Natural killer cell treated with Interleukin-12 subunit alpha and Interleukin-12 subunit beta and Interleukin-15 and Interleukin-18, amount 100 ng/mL, for 72 hours (primary cell): ENCODE measurements at regions not wholly inside any gene's neighbourhood (a gene's known extent, or its start where the extent isn't known, plus 50 kb on each side); places are given as distances from the start of the nearest gene placed in this dataset.

Experiments used
- ATAC-seq, 2 donors: fragments of 150-1000 bp; cut with Tn5 transposase in 1 of 2; sonication (Bioruptor Pico), chemical (Tn5 transposase) in 1 of 2; 2 replicates each; pipeline ENCODE4 v1.10.0; 2021
- DNase-seq: peaks from one replicate; pipeline ENCODE4 v3.0.0; 2022; ENCODE audit warnings: low spot score
- H3K27ac Mint-ChIP-seq, 2 donors: 1 replicate in 1 of 2; 2 replicates in 1 of 2; pipeline ENCODE4 v1.8.0; 2022; ENCODE audit warnings: mixed read lengths in 2 of 2, mild to moderate bottlenecking in 1 of 2, moderate library complexity in 1 of 2
- H3K27me3 Mint-ChIP-seq, 2 donors: 1 replicate in 1 of 2; 2 replicates in 1 of 2; pipeline ENCODE4 v1.8.0; 2022; ENCODE audit warnings: mixed read lengths in 2 of 2
- H3K36me3 Mint-ChIP-seq: one replicate; pipeline ENCODE4 v1.8.0; 2022; ENCODE audit warnings: mixed read lengths
- H3K4me1 Mint-ChIP-seq, 2 donors: 1 replicate in 1 of 2; 2 replicates in 1 of 2; pipeline ENCODE4 v1.8.0; 2022; ENCODE audit warnings: low read depth in 2 of 2, mixed read lengths in 2 of 2, mild to moderate bottlenecking in 1 of 2
- H3K4me3 Mint-ChIP-seq: one replicate; pipeline ENCODE4 v1.8.0; 2022; ENCODE audit warnings: mixed read lengths
- H3K9me3 Mint-ChIP-seq: 2 replicates; pipeline ENCODE4 v1.8.0; 2022; ENCODE audit warnings: mixed read lengths

DNA sequence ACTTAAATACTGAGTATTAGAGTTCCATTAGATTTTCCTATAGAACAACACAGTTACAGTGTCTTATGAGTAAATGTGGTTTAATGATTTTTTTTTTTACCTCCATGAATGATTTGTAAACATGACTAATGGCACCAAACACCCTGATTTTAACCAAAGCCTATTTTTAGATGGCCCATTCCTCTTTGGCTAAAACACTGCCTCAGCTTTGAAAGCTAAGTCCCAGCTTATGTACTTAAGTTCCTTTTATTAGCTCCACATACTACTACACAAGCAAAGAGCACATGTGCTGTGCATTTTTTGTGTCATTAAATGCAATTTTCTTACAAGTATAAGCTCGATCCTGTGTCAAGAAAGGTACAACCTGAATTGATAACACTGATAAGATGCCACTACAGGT lies 575.6 kb upstream of the PITX2 start:
- DNase-seq (no peak), ATAC-seq (no peak)
- Mint-ChIP-seq H3K9me3 (peaks cover 12% of the 10 kb centered on the region), H3K36me3 (peaks cover 5% of the 10 kb centered on the region), H3K27ac (no peak overlapping the region), H3K4me3 (no peak overlapping the region), H3K27me3 (no peaks in the 10 kb centered on the region), H3K4me1 (no peaks in the 10 kb centered on the region)

DNA sequence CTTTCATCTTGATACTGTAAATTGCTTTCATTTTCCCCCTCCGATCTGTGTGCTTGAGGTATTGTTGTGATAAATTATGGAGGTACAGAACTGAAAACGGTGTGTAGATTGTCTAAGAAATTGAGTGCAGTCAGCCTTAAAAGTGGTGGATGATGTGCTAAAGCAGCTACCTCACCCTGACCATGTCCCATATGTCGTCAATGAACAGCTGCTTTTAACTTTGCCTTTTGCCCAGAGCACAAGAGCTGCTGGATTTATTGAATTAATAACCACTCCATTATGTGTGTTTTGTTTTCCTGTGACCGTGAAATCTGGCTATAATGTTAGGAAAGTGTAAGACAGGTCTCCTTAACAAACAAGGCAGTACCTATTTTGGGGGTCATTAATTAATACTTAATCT lies 581.9 kb upstream of the PITX2 start:
- no peaks in the 10 kb centered on the region for H3K27me3 Mint-ChIP-seq
- no peaks in the 10 kb centered on the region for H3K4me1 Mint-ChIP-seq
- ATAC-seq = no peak
- H3K4me3 Mint-ChIP-seq = no peak overlapping the region
- peaks cover 15% of the 10 kb centered on the region for H3K9me3 Mint-ChIP-seq
- no peak for DNase-seq
- no peaks in the 10 kb centered on the region for H3K36me3 Mint-ChIP-seq
- H3K27ac Mint-ChIP-seq = no peak overlapping the region

DNA sequence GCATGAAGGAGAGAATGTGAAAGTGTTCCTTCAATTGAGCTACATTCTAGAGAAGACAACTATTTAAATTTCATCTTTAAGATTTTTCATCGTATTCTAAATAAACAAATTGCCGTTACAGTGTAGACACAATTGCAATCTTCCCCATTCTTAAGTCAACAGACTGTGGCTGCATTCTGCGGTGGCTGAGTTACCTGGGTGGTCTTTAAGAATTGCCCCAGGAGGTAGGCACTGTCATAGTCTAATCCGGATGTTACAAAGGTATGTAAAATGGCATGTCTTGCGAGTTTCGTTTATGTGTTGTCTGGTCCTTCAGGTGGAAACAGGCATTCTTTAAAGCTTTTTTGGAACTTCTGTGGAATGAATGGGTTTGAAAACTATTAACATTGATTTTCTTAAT lies 586.1 kb upstream of the PITX2 start:
- no peak for ATAC-seq
- no peaks in the 10 kb centered on the region for H3K27me3 Mint-ChIP-seq
- peaks cover 12% of the 10 kb centered on the region for H3K9me3 Mint-ChIP-seq
- no peak overlapping the region for H3K27ac Mint-ChIP-seq
- no peaks in the 10 kb centered on the region for H3K36me3 Mint-ChIP-seq
- no peak for DNase-seq
- no peaks in the 10 kb centered on the region for H3K4me1 Mint-ChIP-seq
- no peak overlapping the region for H3K4me3 Mint-ChIP-seq

DNA sequence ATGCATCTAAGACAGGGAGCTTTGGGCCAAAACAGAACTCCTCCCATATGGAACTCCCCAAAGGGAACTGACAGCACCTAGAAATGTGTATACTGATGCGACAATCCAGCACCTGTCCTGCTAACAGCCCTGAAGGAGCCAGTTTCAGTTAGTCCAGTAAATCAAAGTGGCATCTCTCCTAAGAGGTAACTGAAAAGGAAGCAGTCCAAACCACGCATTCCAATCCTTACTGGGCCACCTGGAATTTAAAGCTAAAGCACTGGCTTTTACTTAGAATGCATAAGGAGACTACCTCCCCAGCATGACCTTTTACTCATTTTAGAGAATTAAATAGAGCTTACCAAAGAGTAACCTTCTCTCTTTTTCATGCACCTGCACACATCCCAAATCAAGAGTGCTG lies 586.8 kb upstream of the PITX2 start:
- H3K4me1 Mint-ChIP-seq = no peaks in the 10 kb centered on the region
- H3K27me3 Mint-ChIP-seq = no peaks in the 10 kb centered on the region
- DNase-seq (no peak), ATAC-seq (no peak)
- no peak overlapping the region for H3K27ac Mint-ChIP-seq
- H3K4me3 Mint-ChIP-seq = no peak overlapping the region
- peaks cover 12% of the 10 kb centered on the region for H3K9me3 Mint-ChIP-seq
- H3K36me3 Mint-ChIP-seq = no peaks in the 10 kb centered on the region

DNA sequence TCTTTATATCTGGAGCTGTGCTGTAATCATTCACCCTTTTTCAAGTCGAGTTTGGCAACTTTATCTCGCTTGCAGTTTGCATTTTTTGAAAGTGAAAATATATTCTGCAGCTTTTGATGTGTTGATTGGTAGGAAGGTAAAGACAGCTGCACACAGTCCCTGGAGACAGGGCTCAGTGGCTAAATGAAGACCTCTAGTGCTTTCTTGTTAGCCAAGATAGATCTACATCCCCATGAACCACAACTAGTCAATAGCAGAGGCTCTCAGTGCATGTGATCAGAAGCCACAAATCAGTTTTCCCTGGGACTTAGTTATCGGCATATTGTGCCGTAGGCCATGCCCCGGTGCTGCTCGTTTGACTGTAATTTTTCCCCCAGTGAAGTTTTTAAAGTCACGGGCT lies 587.7 kb upstream of the PITX2 start:
- H3K27ac Mint-ChIP-seq = no peak overlapping the region
- ATAC-seq = no peak
- no peak overlapping the region for H3K4me3 Mint-ChIP-seq
- no peaks in the 10 kb centered on the region for H3K36me3 Mint-ChIP-seq
- no peaks in the 10 kb centered on the region for H3K27me3 Mint-ChIP-seq
- no peaks in the 10 kb centered on the region for H3K4me1 Mint-ChIP-seq
- H3K9me3 Mint-ChIP-seq = peaks cover 15% of the 10 kb centered on the region
- no peak for DNase-seq

DNA sequence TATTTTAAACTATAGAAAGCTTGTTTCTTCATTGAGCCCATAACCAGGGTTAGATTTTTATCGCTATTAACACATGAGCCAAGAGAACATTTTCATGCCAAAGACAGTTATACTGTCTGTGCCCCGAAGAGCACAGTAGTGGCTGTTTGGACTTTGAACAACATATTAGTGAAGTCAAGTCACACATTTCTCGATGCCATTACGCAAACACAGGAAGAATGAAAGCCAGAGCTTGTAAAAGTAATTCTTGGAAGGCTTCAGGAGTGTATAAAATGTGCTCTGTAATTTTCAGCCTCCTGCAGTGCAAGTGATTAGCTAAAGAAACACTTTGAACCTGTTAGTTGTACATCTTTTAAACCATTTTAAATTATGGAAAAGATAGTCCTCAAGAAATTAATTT lies 590.7 kb upstream of the PITX2 start:
- Mint-ChIP-seq H3K36me3 (no peaks in the 10 kb centered on the region), H3K9me3 (peaks cover 6% of the 10 kb centered on the region), H3K27ac (no peak overlapping the region), H3K4me1 (no peaks in the 10 kb centered on the region), H3K4me3 (no peak overlapping the region), H3K27me3 (no peaks in the 10 kb centered on the region)
- no peak for ATAC-seq
- no peak for DNase-seq

DNA sequence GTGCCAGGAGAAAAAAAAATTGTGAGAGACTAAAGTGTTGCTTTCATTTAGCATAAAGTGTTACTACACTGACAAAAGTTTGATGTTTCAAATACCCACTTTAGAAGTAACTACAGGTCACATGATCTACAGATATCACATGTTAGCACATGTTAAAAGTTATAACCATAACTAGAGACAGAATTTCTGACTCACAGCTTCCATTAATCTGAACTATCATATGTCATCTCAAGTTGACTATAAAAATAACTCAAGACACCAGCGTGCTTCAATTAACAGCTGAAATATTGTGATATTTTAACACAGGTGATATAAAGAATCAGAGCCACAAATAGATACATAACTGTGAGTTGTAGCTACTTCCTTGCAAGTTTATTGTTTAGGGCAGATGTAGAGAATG lies 591.5 kb upstream of the PITX2 start:
- Mint-ChIP-seq H3K36me3 (no peaks in the 10 kb centered on the region), H3K4me3 (no peak overlapping the region), H3K27me3 (no peaks in the 10 kb centered on the region), H3K9me3 (peaks cover 4% of the 10 kb centered on the region), H3K27ac (no peak overlapping the region), H3K4me1 (no peaks in the 10 kb centered on the region)
- DNase-seq (no peak), ATAC-seq (no peak)

DNA sequence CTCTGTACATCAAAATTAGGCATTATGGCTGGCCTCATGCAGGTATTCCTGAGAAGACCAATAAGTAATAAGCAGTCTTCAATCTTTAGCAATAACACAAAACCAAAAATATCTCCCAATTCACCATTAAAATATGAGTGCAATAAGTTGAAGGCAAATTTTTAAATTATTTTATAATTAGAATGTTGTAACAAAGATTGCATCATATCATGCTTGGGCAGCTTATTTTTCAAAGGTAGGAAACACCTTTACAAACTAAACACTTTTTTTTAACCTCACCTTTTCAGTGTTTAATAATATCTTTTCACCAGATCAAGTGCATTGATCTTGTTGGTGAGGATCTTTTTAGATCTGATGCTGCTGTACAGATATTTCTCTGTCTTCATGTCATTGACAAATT lies 592.9 kb upstream of the PITX2 start:
- Mint-ChIP-seq H3K27ac (no peak overlapping the region), H3K4me1 (no peaks in the 10 kb centered on the region), H3K4me3 (no peak overlapping the region), H3K27me3 (no peaks in the 10 kb centered on the region), H3K9me3 (peaks cover 6% of the 10 kb centered on the region), H3K36me3 (no peaks in the 10 kb centered on the region)
- no peak for ATAC-seq
- no peak for DNase-seq

DNA sequence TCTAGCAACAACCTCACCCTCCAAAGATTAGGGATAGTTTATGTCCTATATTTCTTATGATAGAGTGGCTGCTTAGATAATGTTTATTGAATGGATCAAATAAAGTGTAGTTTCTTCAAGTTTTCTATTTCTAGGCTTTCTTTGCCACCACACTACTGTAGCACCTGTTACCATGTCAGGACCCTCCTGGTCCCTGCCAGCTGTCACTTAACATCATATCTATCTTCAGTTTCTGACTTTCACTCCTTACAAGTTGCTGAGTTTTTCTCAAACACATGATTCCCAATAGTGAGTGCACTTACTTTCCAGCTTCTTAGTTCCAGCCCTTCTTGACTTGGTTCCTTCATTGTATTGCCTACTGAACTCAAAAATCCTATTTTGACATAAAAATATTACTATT lies 593.9 kb upstream of the PITX2 start:
- peaks cover 7% of the 10 kb centered on the region for H3K9me3 Mint-ChIP-seq
- H3K27me3 Mint-ChIP-seq = no peaks in the 10 kb centered on the region
- DNase-seq = no peak
- H3K27ac Mint-ChIP-seq = no peak overlapping the region
- no peaks in the 10 kb centered on the region for H3K36me3 Mint-ChIP-seq
- H3K4me3 Mint-ChIP-seq = no peak overlapping the region
- ATAC-seq = no peak
- no peaks in the 10 kb centered on the region for H3K4me1 Mint-ChIP-seq

DNA sequence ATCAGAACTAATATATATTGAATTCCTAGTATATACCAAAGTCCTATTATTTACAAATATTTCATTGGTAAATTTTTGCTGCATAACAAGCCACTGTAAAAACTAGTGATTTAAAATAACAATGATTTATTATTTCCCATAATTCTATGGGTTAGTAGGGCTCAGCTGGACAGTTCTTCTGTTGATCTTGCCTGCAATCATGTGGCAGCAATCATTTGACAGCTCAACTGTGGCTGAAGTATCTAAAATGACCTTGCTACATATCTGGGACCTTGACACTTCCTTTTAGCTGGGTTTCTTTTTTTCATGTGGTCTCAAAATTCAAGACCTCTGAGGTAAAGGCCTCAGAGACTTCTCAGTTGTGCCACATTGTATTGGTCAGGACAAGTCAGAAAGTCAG lies 598.5 kb upstream of the PITX2 start:
- Mint-ChIP-seq H3K36me3 (no peaks in the 10 kb centered on the region), H3K27ac (no peak overlapping the region), H3K4me3 (no peak overlapping the region), H3K9me3 (peaks cover 7% of the 10 kb centered on the region), H3K4me1 (no peaks in the 10 kb centered on the region), H3K27me3 (no peaks in the 10 kb centered on the region)
- ATAC-seq = no peak
- DNase-seq = no peak

DNA sequence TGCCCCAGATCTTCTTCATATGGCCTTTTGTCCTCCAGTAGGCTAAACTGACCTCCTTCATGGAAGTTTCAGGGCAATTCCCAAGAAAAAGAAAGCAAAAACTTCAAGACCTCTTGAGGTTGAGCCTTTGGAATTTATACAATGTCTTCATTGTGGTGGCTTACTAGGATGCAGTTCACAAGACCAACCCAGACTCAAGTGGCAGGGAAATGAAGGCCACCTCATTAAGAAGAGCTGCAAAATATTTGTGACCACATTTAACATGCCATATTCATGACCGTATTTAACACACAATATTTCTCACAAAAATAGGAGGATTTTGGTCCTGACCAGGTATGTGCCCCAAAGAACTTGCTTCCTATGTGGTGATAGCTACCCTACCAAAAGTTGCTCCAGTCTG lies 605.5 kb upstream of the PITX2 start:
- ATAC-seq = no peak
- H3K4me3 Mint-ChIP-seq = no peak overlapping the region
- H3K27ac Mint-ChIP-seq = no peak overlapping the region

DNA sequence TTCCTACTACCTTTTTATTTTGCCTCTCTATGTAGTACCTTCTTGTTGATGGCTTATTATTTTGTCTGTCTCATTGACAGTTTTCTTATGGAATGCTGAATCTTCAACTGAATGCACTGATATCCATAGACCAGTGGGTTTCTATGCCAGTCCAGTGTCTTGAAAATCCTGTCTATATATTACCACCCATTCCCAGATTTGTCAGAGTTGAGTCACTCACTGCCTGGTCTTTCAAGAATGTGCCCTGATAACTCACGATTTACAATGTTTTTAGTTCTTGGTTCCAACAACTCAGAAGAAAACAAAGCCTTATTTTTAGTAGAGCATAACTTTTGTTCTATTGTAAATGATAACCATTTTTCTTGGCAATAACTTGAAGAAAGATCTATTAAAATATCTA lies 606.0 kb upstream of the PITX2 start:
- Mint-ChIP-seq H3K27me3 (no peaks in the 10 kb centered on the region), H3K27ac (no peak overlapping the region), H3K9me3 (peaks cover 8% of the 10 kb centered on the region), H3K4me3 (no peak overlapping the region), H3K36me3 (no peaks in the 10 kb centered on the region), H3K4me1 (no peaks in the 10 kb centered on the region)
- DNase-seq (no peak), ATAC-seq (no peak)

More for the DNA sequence above, 605.5 kb upstream of the PITX2 start:
- Mint-ChIP-seq H3K36me3 (no peaks in the 10 kb centered on the region), H3K27me3 (no peaks in the 10 kb centered on the region), H3K9me3 (peaks cover 10% of the 10 kb centered on the region), H3K4me1 (no peaks in the 10 kb centered on the region)
- no peak for DNase-seq

DNA sequence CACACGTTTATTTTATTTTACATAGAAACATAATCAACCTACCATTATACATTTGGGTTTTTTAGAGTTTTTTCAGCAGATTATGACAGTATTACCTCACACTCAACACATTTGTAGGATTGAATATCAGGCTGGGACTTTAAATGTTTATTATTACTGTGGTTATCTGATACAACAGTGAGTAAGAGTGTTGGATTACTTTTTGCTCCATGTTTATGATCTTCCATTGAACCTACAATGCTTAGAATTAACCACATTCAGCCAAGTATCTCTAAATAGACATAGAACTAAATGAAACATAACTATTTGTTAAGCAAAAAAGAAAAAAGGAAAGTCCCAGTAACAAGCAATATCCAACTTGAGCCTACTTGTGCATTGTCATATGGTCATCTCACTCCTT lies 607.4 kb upstream of the PITX2 start:
- DNase-seq = no peak
- no peak overlapping the region for H3K4me3 Mint-ChIP-seq
- no peaks in the 10 kb centered on the region for H3K4me1 Mint-ChIP-seq
- peaks cover 12% of the 10 kb centered on the region for H3K9me3 Mint-ChIP-seq
- no peaks in the 10 kb centered on the region for H3K27me3 Mint-ChIP-seq
- no peaks in the 10 kb centered on the region for H3K36me3 Mint-ChIP-seq
- H3K27ac Mint-ChIP-seq = no peak overlapping the region
- no peak for ATAC-seq

DNA sequence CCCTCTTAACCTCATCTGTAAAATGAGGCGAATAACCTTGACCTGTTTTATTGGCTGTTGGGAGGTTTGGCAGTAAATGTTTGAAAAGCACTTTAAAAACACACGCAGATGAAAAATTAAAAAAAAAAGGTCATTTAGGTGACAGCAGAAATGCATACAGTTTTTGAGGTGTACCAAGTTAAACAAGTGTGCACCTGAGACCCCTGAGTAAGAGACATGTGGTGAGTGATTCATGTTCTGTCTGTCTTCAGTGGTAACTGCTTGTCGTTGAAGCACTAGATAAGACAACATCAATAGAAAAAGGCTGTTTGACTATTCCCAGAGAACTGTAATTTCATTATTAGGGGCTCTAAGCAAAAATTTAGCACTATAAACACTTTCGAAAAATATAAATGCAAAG lies 608.4 kb upstream of the PITX2 start:
- ATAC-seq (no peak), DNase-seq (no peak)
- no peaks in the 10 kb centered on the region for H3K36me3 Mint-ChIP-seq
- no peaks in the 10 kb centered on the region for H3K4me1 Mint-ChIP-seq
- no peak overlapping the region for H3K27ac Mint-ChIP-seq
- H3K4me3 Mint-ChIP-seq = no peak overlapping the region
- H3K27me3 Mint-ChIP-seq = no peaks in the 10 kb centered on the region
- H3K9me3 Mint-ChIP-seq = peaks cover 12% of the 10 kb centered on the region

DNA sequence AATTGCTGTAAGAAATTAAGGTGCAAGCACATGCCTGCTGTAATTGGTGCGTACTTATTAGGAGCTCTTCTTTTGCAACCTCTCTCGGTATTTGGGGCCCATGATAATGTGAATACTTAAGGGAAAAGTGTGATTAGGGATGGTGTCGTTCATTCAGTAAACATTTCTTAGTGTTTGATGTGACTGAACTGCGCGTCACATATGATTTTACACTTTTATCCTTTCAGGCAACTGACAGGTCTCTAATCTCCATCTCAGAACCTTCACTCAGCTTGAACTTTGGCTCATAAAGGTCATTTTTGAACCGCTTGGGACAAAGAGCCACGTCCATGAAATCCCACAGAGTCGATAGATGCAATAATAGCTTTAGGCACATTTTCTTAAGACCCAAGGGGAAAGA lies 612.1 kb upstream of the PITX2 start:
- H3K36me3 Mint-ChIP-seq = no peaks in the 10 kb centered on the region
- ATAC-seq = no peak
- no peaks in the 10 kb centered on the region for H3K27me3 Mint-ChIP-seq
- H3K9me3 Mint-ChIP-seq = peaks cover 8% of the 10 kb centered on the region
- H3K27ac Mint-ChIP-seq = no peak overlapping the region
- no peaks in the 10 kb centered on the region for H3K4me1 Mint-ChIP-seq
- no peak overlapping the region for H3K4me3 Mint-ChIP-seq
- no peak for DNase-seq

DNA sequence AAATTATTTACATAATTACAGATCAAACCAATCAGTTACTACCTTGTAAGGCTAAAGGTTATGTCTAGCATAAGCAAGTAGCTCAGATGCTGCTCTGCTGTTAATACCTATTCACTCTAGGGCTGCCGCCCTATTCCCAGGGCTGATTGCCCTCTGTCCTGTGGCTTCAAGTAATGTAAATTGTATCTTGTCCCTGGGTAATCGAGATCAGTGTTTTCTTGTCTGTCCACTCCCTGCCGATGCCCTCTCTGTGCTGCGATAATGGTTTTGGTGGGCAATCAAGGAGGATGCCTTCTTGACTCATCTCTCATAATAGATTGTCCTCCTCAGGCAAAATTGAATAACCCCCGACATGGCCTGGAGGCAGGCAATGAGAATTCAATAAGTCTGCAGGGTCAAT lies 641.0 kb upstream of the PITX2 start:
- no peak for DNase-seq
- Mint-ChIP-seq H3K9me3 (peaks cover 7% of the 10 kb centered on the region), H3K36me3 (no peaks in the 10 kb centered on the region), H3K4me1 (no peaks in the 10 kb centered on the region), H3K27me3 (no peaks in the 10 kb centered on the region), H3K4me3 (no peak overlapping the region), H3K27ac (no peak overlapping the region)
- no peak for ATAC-seq
